ENCODE measurements at regions not wholly inside any gene's neighbourhood (a gene's known extent, or its start where the extent isn't known, plus 50 kb on each side); places are given as distances from the start of the nearest gene placed in this dataset.

DNA sequence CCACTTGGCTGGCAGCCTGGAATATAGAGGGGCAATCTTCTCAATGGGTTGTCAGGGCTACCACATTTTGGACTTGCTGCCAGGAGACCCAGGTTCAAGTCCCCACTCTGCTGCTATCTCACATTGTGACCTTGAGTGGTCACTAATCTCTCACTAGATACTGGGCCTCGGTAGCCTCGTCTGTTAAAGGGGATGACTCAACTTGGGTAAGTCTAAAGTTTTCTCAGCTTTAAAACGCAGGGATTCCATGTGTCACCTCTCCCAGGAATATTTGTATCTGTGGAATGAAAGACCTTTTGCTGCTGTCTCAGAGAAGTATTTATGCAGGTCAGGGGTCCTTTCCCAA is 86.3 kb downstream of the SEMA4F start:
- Mint-ChIP-seq H3K36me3 (peaks cover 13% of the 10 kb centered on the region), H3K27ac (no peak overlapping the region), H3K27me3 (ENCODE audit: low read depth) (no peaks in the 10 kb centered on the region; the same call in 1 of the 2 replicates), H3K4me3 (no peak overlapping the region), H3K9me3 (peaks cover 13% of the 10 kb centered on the region), H3K4me1 (peaks cover 27% of the 10 kb centered on the region)
- DNase-seq (ENCODE audit: low spot score) = no peak
- no peak for ATAC-seq
- CTCF ChIA-PET = no interaction called here
- POLR2A ChIA-PET = no interaction called here
- TF ChIP-seq, protein P1, sequence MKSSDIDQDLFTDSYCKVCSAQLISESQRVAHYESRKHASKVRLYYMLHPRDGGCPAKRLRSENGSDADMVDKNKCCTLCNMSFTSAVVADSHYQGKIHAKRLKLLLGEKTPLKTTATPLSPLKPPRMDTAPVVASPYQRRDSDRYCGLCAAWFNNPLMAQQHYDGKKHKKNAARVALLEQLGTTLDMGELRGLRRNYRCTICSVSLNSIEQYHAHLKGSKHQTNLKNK (CRISPR knock-in tag; IDR thresholded peaks at IDR 0.05) = no peak
- TF ChIP-seq ZNF317 (CRISPR knock-in tag; IDR thresholded peaks at IDR 0.05; ENCODE audit: borderline replicate concordance, low read depth) (no peak), MYBL2 (CRISPR knock-in tag; IDR thresholded peaks at IDR 0.05) (no peak), ZNF423 (CRISPR knock-in tag; IDR thresholded peaks at IDR 0.05) (no peak), ZNF416 (CRISPR knock-in tag; IDR thresholded peaks at IDR 0.05) (no peak), GABPB1 (CRISPR knock-in tag; IDR thresholded peaks at IDR 0.05) (no peak), ATF1 (CRISPR knock-in tag; IDR thresholded peaks at IDR 0.05) (no peak), CBFB (CRISPR knock-in tag; IDR thresholded peaks at IDR 0.05; ENCODE audit: low read depth) (no peak), NR2C2 (CRISPR knock-in tag; IDR thresholded peaks at IDR 0.05) (no peak), MXD4 (CRISPR knock-in tag; IDR thresholded peaks at IDR 0.05; ENCODE audit: borderline replicate concordance) (no peak), ZNF232 (CRISPR knock-in tag; IDR thresholded peaks at IDR 0.05) (no peak), ZNF671 (CRISPR knock-in tag; IDR thresholded peaks at IDR 0.05) (no peak), FOXK1 (CRISPR knock-in tag; IDR thresholded peaks at IDR 0.05) (no peak)
- TF ChIP-seq, protein P2, sequence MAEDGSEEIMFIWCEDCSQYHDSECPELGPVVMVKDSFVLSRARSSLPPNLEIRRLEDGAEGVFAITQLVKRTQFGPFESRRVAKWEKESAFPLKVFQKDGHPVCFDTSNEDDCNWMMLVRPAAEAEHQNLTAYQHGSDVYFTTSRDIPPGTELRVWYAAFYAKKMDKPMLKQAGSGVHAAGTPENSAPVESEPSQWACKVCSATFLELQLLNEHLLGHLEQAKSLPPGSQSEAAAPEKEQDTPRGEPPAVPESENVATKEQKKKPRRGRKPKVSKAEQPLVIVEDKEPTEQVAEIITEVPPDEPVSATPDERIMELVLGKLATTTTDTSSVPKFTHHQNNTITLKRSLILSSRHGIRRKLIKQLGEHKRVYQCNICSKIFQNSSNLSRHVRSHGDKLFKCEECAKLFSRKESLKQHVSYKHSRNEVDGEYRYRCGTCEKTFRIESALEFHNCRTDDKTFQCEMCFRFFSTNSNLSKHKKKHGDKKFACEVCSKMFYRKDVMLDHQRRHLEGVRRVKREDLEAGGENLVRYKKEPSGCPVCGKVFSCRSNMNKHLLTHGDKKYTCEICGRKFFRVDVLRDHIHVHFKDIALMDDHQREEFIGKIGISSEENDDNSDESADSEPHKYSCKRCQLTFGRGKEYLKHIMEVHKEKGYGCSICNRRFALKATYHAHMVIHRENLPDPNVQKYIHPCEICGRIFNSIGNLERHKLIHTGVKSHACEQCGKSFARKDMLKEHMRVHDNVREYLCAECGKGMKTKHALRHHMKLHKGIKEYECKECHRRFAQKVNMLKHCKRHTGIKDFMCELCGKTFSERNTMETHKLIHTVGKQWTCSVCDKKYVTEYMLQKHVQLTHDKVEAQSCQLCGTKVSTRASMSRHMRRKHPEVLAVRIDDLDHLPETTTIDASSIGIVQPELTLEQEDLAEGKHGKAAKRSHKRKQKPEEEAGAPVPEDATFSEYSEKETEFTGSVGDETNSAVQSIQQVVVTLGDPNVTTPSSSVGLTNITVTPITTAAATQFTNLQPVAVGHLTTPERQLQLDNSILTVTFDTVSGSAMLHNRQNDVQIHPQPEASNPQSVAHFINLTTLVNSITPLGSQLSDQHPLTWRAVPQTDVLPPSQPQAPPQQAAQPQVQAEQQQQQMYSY (CRISPR knock-in tag; IDR thresholded peaks at IDR 0.05) = no peak
- TF ChIP-seq, protein P3, sequence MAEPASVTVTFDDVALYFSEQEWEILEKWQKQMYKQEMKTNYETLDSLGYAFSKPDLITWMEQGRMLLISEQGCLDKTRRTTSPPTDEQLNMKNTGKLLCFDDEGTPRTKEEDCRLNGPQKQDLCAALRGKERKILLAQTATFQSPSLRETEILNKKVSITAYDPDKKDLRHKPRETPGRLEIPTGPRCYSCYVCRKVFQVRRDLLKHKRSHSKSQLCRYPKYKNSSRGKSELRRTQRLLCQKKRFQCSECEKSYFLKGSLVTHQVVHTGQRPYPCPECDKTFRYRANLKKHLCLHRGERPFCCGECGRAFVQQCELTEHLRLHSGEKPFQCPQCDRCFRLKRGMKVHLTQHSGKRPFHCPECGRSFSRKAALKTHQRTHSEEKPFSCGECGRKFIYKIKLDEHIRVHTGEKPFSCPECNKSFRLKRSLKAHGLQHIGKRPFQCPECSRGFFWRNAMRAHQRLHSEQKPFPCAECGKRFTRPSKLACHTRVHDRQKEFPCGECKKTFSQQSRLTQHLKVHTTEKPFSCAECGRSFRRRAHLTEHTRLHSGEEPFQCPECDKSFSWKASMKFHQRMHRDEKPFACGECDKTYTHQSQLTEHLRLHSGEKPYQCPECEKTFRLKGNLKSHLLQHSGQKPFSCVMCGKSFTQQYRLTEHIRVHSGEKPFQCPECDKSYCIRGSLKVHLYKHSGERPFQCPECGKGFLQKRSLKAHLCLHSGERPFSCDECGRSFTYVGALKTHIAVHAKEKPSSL (CRISPR knock-in tag; conservative IDR thresholded peaks at IDR 0.05) = no peak
- TF ChIP-seq, protein P4, sequence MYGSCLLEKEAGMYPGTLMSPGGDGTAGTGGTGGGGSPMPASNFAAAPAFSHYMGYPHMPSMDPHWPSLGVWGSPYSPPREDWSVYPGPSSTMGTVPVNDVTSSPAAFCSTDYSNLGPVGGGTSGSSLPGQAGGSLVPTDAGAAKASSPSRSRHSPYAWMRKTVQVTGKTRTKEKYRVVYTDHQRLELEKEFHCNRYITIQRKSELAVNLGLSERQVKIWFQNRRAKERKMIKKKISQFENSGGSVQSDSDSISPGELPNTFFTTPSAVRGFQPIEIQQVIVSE (CRISPR knock-in tag; IDR thresholded peaks at IDR 0.05; ENCODE audit: borderline replicate concordance) = no peak

DNA sequence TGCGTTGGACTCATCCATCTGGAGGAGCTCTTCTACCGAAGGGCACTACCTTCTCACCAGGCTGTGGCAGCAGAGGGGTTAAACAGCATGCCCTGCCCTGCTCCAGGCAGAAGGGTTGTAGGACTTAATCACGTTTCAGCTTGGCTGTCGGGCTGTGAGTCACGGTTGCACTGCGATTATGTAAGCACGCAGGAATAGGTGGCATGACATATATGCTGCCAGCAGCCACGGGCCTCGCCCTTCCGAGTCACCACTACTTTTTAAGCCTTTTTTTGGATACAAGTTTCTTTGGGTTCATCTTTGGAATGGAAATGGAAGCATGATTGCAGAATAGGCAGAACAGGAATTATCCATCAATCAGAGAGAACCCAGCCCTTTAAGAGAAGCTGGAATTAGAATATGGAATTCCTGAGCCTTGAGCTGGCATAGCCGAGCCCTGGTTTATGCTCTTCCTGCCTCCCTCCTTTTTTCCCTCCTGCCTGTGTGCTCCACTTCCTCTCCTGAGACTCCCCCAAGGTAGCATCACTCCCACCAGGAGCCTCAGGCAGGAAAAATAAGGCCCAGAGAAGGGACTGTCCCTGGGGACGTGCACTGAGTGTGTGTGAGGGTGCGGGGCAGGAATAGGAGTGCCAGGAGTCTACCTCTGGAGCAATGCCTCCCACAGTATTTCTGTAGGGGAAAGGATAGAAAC is 86.8 kb downstream of the SEMA4F start:
- CTCF ChIA-PET = interaction anchor here (3.3 kb wide), 1 partner anchor 26 kb away, joined by 10 read pairs; no protein-coding TSS in a partner anchor
- POLR2A ChIA-PET = no interaction called here
- Mint-ChIP-seq H3K9me3 (peaks cover 13% of the 10 kb centered on the region), H3K36me3 (peaks cover 13% of the 10 kb centered on the region), H3K4me3 (no peak overlapping the region), H3K27me3 (ENCODE audit: low read depth) (no peaks in the 10 kb centered on the region; the same call in 1 of the 2 replicates), H3K27ac (no peak overlapping the region), H3K4me1 (peaks cover 24% of the 10 kb centered on the region)
- TF ChIP-seq, protein P1 (CRISPR knock-in tag; IDR thresholded peaks at IDR 0.05) = no peak
- peak; percentile 88 for TF ChIP-seq GABPB1 (CRISPR knock-in tag; IDR thresholded peaks at IDR 0.05)
- peak; percentile 57 for ATAC-seq
- no peak for DNase-seq (ENCODE audit: low spot score)
